Uterus (tissue), 3 donors: ENCODE measurements at regions not wholly inside any gene's neighbourhood (a gene's known extent, or its start where the extent isn't known, plus 50 kb on each side); places are given as distances from the start of the nearest gene placed in this dataset.

ENCODE experiments used
- DNase-seq, 2 donors: peaks; one replicate each; pipeline ENCODE4 v3.0.0-alpha.2; 2019 to 2020
- H3K27ac ChIP-seq, 2 donors: fragments of 200-600 bp; sonication (generic); 1 replicate in 1 of 2; 2 replicates in 1 of 2; pipeline ENCODE4 v1.5.1; 2016 to 2018
- H3K27me3 ChIP-seq, 2 donors: fragments of 200-600 bp; sonication (generic); one replicate each; pipeline ENCODE4 v1.5.1; 2018 to 2019; ENCODE audit warnings: control low read depth in 1 of 2
- H3K36me3 ChIP-seq, 2 donors: fragments of 200-600 bp; sonication (generic); one replicate each; pipeline ENCODE4 v1.5.1; 2019; ENCODE audit warnings: control low read depth in 1 of 2
- H3K4me1 ChIP-seq, 2 donors: fragments of 200-600 bp; sonication (generic); one replicate each; pipeline ENCODE4 v1.5.1; 2018 to 2019; ENCODE audit warnings: control low read depth in 1 of 2
- H3K4me3 ChIP-seq, 2 donors: fragments of 200-600 bp; sonication (generic); 1 replicate in 1 of 2; 2 replicates in 1 of 2; pipeline ENCODE4 v1.5.1; 2018 to 2019; ENCODE audit warnings: mild to moderate bottlenecking in 1 of 2
- H3K9me3 ChIP-seq, 2 donors: fragments of 200-600 bp; sonication (generic); one replicate each; pipeline ENCODE4 v1.5.1; 2019; ENCODE audit warnings: control low read depth in 1 of 2
- POLR2A ChIP-seq, 2 donors: fragments of 450-650 bp; IDR thresholded peaks; one replicate each; pipeline ENCODE4 v1.6.1; 2016; ENCODE audit warnings: antibody characterized with exemption in 2 of 2, mild to moderate bottlenecking in 1 of 2, moderate library complexity in 1 of 2
- intact Hi-C: fragments of 100-400 bp; cut with DNase I; formaldehyde crosslinking; loops from one replicate; pipeline ENCODE4 v1.15.1; 2023; ENCODE audit warnings: low total_unique reads
- TF ChIP-seq, protein P1 (sequence below), 4 experiments: fragments of 200-600 bp in 2 of 4; fragments of 450-650 bp in 2 of 4; sonication (generic) in 2 of 4; IDR thresholded peaks; one replicate each; pipeline ENCODE4 v1.5.1; 2016 to 2019; ENCODE audit warnings: antibody characterized with exemption in 4 of 4, mild to moderate bottlenecking in 2 of 4, moderate library complexity in 1 of 4
- donor health status: DM: yes; HTN: yes; CAD: no.

- no peak for TF ChIP-seq POLR2A (IDR thresholded peaks at IDR 0.05)
- TF ChIP-seq, protein P1, sequence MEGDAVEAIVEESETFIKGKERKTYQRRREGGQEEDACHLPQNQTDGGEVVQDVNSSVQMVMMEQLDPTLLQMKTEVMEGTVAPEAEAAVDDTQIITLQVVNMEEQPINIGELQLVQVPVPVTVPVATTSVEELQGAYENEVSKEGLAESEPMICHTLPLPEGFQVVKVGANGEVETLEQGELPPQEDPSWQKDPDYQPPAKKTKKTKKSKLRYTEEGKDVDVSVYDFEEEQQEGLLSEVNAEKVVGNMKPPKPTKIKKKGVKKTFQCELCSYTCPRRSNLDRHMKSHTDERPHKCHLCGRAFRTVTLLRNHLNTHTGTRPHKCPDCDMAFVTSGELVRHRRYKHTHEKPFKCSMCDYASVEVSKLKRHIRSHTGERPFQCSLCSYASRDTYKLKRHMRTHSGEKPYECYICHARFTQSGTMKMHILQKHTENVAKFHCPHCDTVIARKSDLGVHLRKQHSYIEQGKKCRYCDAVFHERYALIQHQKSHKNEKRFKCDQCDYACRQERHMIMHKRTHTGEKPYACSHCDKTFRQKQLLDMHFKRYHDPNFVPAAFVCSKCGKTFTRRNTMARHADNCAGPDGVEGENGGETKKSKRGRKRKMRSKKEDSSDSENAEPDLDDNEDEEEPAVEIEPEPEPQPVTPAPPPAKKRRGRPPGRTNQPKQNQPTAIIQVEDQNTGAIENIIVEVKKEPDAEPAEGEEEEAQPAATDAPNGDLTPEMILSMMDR (IDR thresholded peaks at IDR 0.05): no peak
- intact Hi-C loops: no loop called here
Observed at GRCh38 chr3:28853830-28854229, 427.0 kb upstream of the RBMS3 start.

GRCh38 chr3:28856796-28857195 lies 424.1 kb upstream of the RBMS3 start:
- no peak for DNase-seq
- no peak overlapping the region for H3K4me3 ChIP-seq
- no peak overlapping the region for H3K27ac ChIP-seq
- no peaks in the 10 kb centered on the region for H3K27me3 ChIP-seq
- intact Hi-C loops: no loop called here
- TF ChIP-seq, protein P1 (IDR thresholded peaks at IDR 0.05): no peak
- TF ChIP-seq POLR2A (IDR thresholded peaks at IDR 0.05): no peak
- no peaks in the 10 kb centered on the region for H3K9me3 ChIP-seq
- no peaks in the 10 kb centered on the region for H3K36me3 ChIP-seq
- H3K4me1 ChIP-seq: no peaks in the 10 kb centered on the region

More at GRCh38 chr3:28853830-28854229, 427.0 kb upstream of the RBMS3 start:
- DNase-seq: no peak
- H3K4me1 ChIP-seq: no peaks in the 10 kb centered on the region
- no peak overlapping the region for H3K4me3 ChIP-seq
- H3K9me3 ChIP-seq: no peaks in the 10 kb centered on the region
- H3K27me3 ChIP-seq: no peaks in the 10 kb centered on the region
- H3K36me3 ChIP-seq: no peaks in the 10 kb centered on the region
- H3K27ac ChIP-seq: no peak overlapping the region

- H3K27me3 ChIP-seq: no peaks in the 10 kb centered on the region
- TF ChIP-seq, protein P1 (IDR thresholded peaks at IDR 0.05): no peak
- no peak for TF ChIP-seq POLR2A (IDR thresholded peaks at IDR 0.05)
- no peak for DNase-seq
- no peak overlapping the region for H3K4me3 ChIP-seq
- H3K9me3 ChIP-seq: no peaks in the 10 kb centered on the region
- H3K27ac ChIP-seq: no peak overlapping the region
- no peaks in the 10 kb centered on the region for H3K4me1 ChIP-seq
- intact Hi-C loops: no loop called here
- H3K36me3 ChIP-seq: no peaks in the 10 kb centered on the region
Observed at GRCh38 chr3:28859897-28860296, 421.0 kb upstream of the RBMS3 start.

GRCh38 chr3:28860307-28860706 lies 420.6 kb upstream of the RBMS3 start:
- no peaks in the 10 kb centered on the region for H3K9me3 ChIP-seq
- TF ChIP-seq, protein P1 (IDR thresholded peaks at IDR 0.05): no peak
- TF ChIP-seq POLR2A (IDR thresholded peaks at IDR 0.05): no peak
- H3K4me1 ChIP-seq: no peaks in the 10 kb centered on the region
- intact Hi-C loops: no loop called here
- H3K36me3 ChIP-seq: no peaks in the 10 kb centered on the region
- no peak overlapping the region for H3K27ac ChIP-seq
- H3K27me3 ChIP-seq: no peaks in the 10 kb centered on the region
- peak in 1 of 2 donors; percentile 18 for DNase-seq
- H3K4me3 ChIP-seq: no peak overlapping the region

- Histone ChIP-seq H3K9me3 (no peaks in the 10 kb centered on the region), H3K27me3 (no peaks in the 10 kb centered on the region), H3K4me3 (no peak overlapping the region), H3K36me3 (no peaks in the 10 kb centered on the region), H3K4me1 (no peaks in the 10 kb centered on the region), H3K27ac (no peak overlapping the region)
- DNase-seq: no peak
- TF ChIP-seq, protein P1 (IDR thresholded peaks at IDR 0.05): no peak
- TF ChIP-seq POLR2A (IDR thresholded peaks at IDR 0.05): no peak
- intact Hi-C loops: no loop called here
Observed at GRCh38 chr3:28863186-28863585, 417.7 kb upstream of the RBMS3 start.
